Ovary (tissue), 7 donors: ENCODE measurements at regions not wholly inside any gene's neighbourhood (a gene's known extent, or its start where the extent isn't known, plus 50 kb on each side); places are given as distances from the start of the nearest gene placed in this dataset.

Experiments used
- DNase-seq, 5 donors: peaks; one replicate each; pipeline ENCODE4 v3.0.0-alpha.2; 2019 to 2020
- H3K27ac ChIP-seq, 2 donors: fragments of 200-600 bp; one replicate each; pipeline versions ENCODE4 v1.5.1 to v1.8.0; 2019 to 2022
- H3K27me3 ChIP-seq: fragments of 200-600 bp; one replicate; pipeline ENCODE4 v1.8.0; 2022
- H3K36me3 ChIP-seq: fragments of 200-600 bp; sonication (generic); one replicate; pipeline ENCODE4 v1.5.1; 2019
- H3K4me1 ChIP-seq: one replicate; pipeline ENCODE4 v1.8.1; 2013; ENCODE audit warnings: mild to moderate bottlenecking, moderate library complexity; ENCODE audit not compliant: insufficient read depth
- H3K4me3 ChIP-seq: fragments of 200-600 bp; sonication (generic); one replicate; pipeline ENCODE4 v1.5.1; 2017
- H3K9me3 ChIP-seq, 2 donors: fragments of 200-600 bp in 1 of 2; sonication (generic) in 1 of 2; one replicate each; pipeline versions ENCODE4 v1.5.1 to v1.8.1; 2013 to 2019; ENCODE audit warnings: mild to moderate bottlenecking in 1 of 2, moderate library complexity in 1 of 2
- EP300 ChIP-seq: sonication (generic); formaldehyde crosslinking; IDR thresholded peaks from one replicate; pipeline ENCODE4 v1.6.1; 2017; ENCODE audit warnings: antibody characterized with exemption
- POLR2A ChIP-seq: fragments of 450-650 bp; IDR thresholded peaks from one replicate; pipeline ENCODE4 v1.6.1; 2017; ENCODE audit warnings: antibody characterized with exemption, mild to moderate bottlenecking, moderate library complexity
- WGBS, 3 donors: extraction: QIAGEN DNeasy Blood & Tissue Kit in 1 of 3; methylation state at CpG; one replicate each; pipeline versions ENCODE4 v1.1.5 to v1.1.7; 2013 to 2017; 5-methylcytosine and 5-hydroxymethylcytosine counted together
- intact Hi-C, 4 donors: fragments of 100-400 bp; cut with DNase I; formaldehyde crosslinking; loops; one replicate each; pipeline versions ENCODE4 v1.11.0 to v1.15.1; 2022 to 2023
- TF ChIP-seq, protein P1 (sequence below), 3 donors: fragments of 450-650 bp in 2 of 3; fragments of 200-600 bp in 1 of 3; IDR thresholded peaks; one replicate each; pipeline versions ENCODE4 v1.5.1 to v1.8.0; 2016 to 2022; ENCODE audit warnings: antibody characterized with exemption in 3 of 3, mild to moderate bottlenecking in 1 of 3
- donor health status: DM: no; HTN: no; CAD: no; lungs with moderate emphysema.
- donor health status: DM: no; HTN: no; CAD: no.
- donor health status: Bipolar disorder and iron deficiency.
- donor health status: DM: no; HTN: no; CAD: no.
- donor health status: DM: yes; HTN: yes; CAD: no.

DNA sequence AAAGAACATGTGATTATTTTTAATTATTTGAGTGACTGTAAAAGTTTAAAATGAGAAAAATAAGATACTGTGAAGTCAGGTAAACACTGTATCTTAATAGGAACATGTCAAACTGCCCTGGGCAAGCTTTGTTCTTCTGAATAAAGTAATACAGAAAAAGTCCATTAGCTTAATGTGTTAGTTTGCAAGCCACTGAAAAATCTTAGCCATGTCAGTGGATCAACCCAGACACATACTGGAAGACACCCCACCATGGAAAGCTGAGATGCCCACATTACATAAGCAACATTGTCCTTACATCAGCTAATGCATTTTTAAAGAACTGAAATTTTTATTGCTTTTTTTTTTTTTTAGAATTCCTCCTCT, 155.2 kb downstream of the BBOX1 start:
- no peak overlapping the region for H3K4me3 ChIP-seq
- no peak for DNase-seq
- TF ChIP-seq EP300, result no peak
- TF ChIP-seq, protein P1, sequence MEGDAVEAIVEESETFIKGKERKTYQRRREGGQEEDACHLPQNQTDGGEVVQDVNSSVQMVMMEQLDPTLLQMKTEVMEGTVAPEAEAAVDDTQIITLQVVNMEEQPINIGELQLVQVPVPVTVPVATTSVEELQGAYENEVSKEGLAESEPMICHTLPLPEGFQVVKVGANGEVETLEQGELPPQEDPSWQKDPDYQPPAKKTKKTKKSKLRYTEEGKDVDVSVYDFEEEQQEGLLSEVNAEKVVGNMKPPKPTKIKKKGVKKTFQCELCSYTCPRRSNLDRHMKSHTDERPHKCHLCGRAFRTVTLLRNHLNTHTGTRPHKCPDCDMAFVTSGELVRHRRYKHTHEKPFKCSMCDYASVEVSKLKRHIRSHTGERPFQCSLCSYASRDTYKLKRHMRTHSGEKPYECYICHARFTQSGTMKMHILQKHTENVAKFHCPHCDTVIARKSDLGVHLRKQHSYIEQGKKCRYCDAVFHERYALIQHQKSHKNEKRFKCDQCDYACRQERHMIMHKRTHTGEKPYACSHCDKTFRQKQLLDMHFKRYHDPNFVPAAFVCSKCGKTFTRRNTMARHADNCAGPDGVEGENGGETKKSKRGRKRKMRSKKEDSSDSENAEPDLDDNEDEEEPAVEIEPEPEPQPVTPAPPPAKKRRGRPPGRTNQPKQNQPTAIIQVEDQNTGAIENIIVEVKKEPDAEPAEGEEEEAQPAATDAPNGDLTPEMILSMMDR (IDR thresholded peaks at IDR 0.05), result no peak
- no peak for TF ChIP-seq POLR2A
- H3K4me1 ChIP-seq, result peaks cover 5% of the 10 kb centered on the region
- H3K27ac ChIP-seq, result no peak overlapping the region
- intact Hi-C loops, result no loop called here
- no peaks in the 10 kb centered on the region for H3K9me3 ChIP-seq
- no peaks in the 10 kb centered on the region for H3K27me3 ChIP-seq
- no peaks in the 10 kb centered on the region for H3K36me3 ChIP-seq

DNA sequence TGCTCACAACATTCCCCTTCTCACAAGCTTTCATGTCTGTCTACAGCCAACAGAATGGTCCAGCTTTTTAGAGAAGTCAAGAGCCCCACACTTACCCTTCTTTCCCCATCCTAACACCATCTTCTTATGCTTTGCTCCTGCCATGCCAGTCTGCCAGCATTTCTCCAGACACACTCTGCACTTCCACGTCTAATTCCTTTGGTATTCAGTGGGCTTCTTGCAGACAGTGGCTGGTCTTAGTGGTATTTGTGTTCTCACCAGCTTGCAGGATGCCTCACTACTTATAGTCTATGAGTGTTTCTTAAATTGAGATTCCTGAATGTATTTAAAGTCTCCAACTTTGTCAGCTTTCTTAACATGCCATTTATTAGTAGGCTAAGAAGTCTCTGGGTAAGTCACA, 154.4 kb downstream of the BBOX1 start:
- WGBS, 3 donors, result 34 to 70% (median 34%) methylated on average over 1 of the region's 1 CpG
- Histone ChIP-seq H3K4me3 (no peak overlapping the region), H3K36me3 (no peaks in the 10 kb centered on the region), H3K27ac (no peak overlapping the region), H3K27me3 (no peaks in the 10 kb centered on the region), H3K4me1 (peaks cover 4% of the 10 kb centered on the region), H3K9me3 (no peaks in the 10 kb centered on the region)
- no peak for DNase-seq
- intact Hi-C loops, result loop anchor here in 1 of 4 donors (5.0 kb wide), 1 partner anchor 287 kb away; no protein-coding TSS in a partner anchor
- TF ChIP-seq EP300 (no peak), POLR2A (no peak)
- TF ChIP-seq, protein P1 (IDR thresholded peaks at IDR 0.05), result no peak

DNA sequence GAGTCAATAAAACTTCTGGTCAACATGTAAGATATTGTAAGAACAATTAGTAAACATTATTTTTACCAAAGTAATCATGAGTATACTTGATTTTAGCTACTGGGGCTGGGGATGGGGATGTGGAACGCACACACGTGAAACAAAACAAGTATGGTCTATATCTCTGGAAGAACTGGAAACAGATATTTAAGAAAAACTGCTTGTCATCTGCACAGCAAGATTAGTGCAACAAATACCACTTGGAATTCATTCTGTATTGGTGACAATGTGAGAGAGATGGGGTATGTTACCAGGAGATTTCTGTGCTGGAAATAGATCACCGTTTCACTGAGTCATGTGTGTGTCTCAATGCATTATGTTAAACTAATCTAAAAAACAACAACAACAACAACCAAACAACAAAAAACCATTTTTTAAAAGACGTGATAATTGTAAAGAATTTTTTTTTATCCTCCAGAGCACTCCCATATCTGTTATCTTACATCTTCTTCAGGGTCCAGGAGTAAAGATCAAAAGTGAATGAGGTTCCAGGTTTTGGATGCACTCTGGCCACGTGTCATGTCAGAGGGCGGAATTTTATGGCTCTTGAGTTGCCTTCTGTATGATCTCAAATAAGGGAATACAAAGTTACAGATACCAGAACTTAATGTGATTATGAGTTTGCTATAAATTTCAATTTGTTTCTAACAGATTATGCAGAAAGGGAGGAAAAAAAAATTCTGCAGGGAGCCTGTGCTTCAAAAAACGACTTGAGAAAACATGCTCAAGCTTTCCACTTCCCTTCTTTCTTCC, 153.0 kb downstream of the BBOX1 start:
- WGBS, 3 donors, result 64 to 70% (median 68%) methylated on average over 7 of the region's 7 CpGs

DNA sequence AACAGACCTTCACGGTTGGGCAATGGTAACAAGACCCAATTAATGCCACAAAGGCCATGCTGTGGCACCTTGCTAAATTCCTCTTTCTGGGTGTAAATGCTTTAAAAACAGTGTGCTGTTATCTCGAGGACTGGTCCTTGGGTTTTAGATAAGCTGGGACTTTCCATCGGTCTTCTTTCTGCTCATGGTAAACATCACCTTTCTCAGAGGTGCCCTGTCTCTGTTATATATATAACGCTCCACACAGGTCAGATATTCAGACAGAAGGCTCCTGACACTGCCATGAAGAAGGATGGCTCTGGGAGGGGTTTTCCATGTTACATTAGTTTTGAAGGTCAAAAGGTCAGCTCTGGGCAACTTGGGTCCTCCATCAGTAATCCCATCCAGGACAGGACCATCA, 151.6 kb downstream of the BBOX1 start:
- no peak for TF ChIP-seq POLR2A
- TF ChIP-seq, protein P1 (IDR thresholded peaks at IDR 0.05), result no peak
- TF ChIP-seq EP300, result no peak
- no peak overlapping the region for H3K4me3 ChIP-seq
- DNase-seq, result no peak
- intact Hi-C loops, result loop anchor here in 1 of 4 donors (5.0 kb wide), 1 partner anchor 290 kb away; no protein-coding TSS in a partner anchor
- no peak overlapping the region for H3K27ac ChIP-seq
- no peaks in the 10 kb centered on the region for H3K9me3 ChIP-seq
- no peaks in the 10 kb centered on the region for H3K27me3 ChIP-seq
- no peaks in the 10 kb centered on the region for H3K36me3 ChIP-seq
- peaks cover 4% of the 10 kb centered on the region for H3K4me1 ChIP-seq
- 91 to 93% (median 91%) methylated on average over 4 of the region's 4 CpGs for WGBS, 3 donors

More for the DNA sequence above, 153.0 kb downstream of the BBOX1 start:
- intact Hi-C loops, result loop anchor here in 1 of 4 donors (5.0 kb wide), 1 partner anchor 289 kb away; no protein-coding TSS in a partner anchor
- no peaks in the 10 kb centered on the region for H3K36me3 ChIP-seq
- no peak overlapping the region for H3K4me3 ChIP-seq
- no peak for DNase-seq
- peaks cover 6% of the 10 kb centered on the region for H3K4me1 ChIP-seq
- H3K9me3 ChIP-seq, result no peaks in the 10 kb centered on the region
- no peaks in the 10 kb centered on the region for H3K27me3 ChIP-seq
- no peak for TF ChIP-seq POLR2A
- no peak overlapping the region for H3K27ac ChIP-seq

DNA sequence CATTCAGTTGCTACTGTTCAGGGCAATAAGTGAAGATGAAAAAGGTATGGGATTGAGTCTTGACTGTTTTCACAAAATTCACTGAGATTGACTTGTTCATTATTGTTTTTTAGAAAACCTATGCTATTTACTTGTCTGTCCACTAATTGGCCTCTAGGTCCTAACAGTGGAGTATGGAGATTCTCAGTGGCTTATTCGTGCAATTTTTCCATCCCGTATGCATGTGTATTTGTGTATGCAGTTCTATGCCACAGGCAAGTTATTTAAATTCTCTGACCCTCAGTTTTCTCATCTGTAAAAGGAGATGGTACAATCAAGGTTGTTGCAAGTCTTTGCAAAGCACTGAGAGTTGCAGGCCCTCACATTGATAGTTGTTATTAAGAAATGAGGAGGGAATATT, 151.0 kb downstream of the BBOX1 start:
- Histone ChIP-seq H3K27ac (no peak overlapping the region), H3K4me1 (peaks cover 3% of the 10 kb centered on the region), H3K4me3 (no peak overlapping the region), H3K36me3 (no peaks in the 10 kb centered on the region), H3K9me3 (no peaks in the 10 kb centered on the region), H3K27me3 (no peaks in the 10 kb centered on the region)
- DNase-seq, result no peak
- WGBS, 3 donors, result 96 to 97% (median 97%) methylated on average over 2 of the region's 2 CpGs
- intact Hi-C loops, result loop anchor here in 1 of 4 donors (5.0 kb wide), 1 partner anchor 291 kb away; no protein-coding TSS in a partner anchor
- TF ChIP-seq EP300, result no peak
- no peak for TF ChIP-seq POLR2A
- TF ChIP-seq, protein P1 (IDR thresholded peaks at IDR 0.05), result no peak
